CD14-positive monocyte (primary cell): ENCODE measurements at regions not wholly inside any gene's neighbourhood (a gene's known extent, or its start where the extent isn't known, plus 50 kb on each side); places are given as distances from the start of the nearest gene placed in this dataset.

Experiments
- DNase-seq, 3 donors: peaks; one replicate each; pipeline ENCODE4 v3.0.0-alpha.2; 2011 to 2022
- H2AFZ ChIP-seq: 2 replicates; pipeline ENCODE4 v1.6.0; 2012; ENCODE audit warnings: mild to moderate bottlenecking, low read depth, low read length, inconsistent platforms; ENCODE audit not compliant: insufficient read depth, poor library complexity, severe bottlenecking
- H3K27ac ChIP-seq, 2 donors: 1 replicate in 1 of 2; 2 replicates in 1 of 2; pipeline ENCODE4 v1.5.1; 2012 to 2013; ENCODE audit warnings: low read length in 2 of 2, control low read depth in 1 of 2, inconsistent platforms in 1 of 2, low read depth in 1 of 2, mild to moderate bottlenecking in 1 of 2
- H3K27me3 ChIP-seq, 2 donors: one replicate each; pipeline versions ENCODE4 v1.6.0 to v1.6.1; 2011 to 2013; ENCODE audit warnings: low read length in 2 of 2; ENCODE audit not compliant: control insufficient read depth in 2 of 2, insufficient read depth in 2 of 2
- H3K36me3 ChIP-seq, 2 donors: replicated peaks in 1 of 2; 1 replicate in 1 of 2; 2 replicates in 1 of 2; pipeline versions ENCODE4 v1.5.1 to v1.6.1; 2012 to 2013; ENCODE audit warnings: low read length in 2 of 2, control low read depth in 1 of 2, inconsistent platforms in 1 of 2, mild to moderate bottlenecking in 1 of 2; ENCODE audit not compliant: insufficient read depth in 2 of 2, control insufficient read depth in 1 of 2
- H3K4me1 ChIP-seq, 2 donors: 1 replicate in 1 of 2; 2 replicates in 1 of 2; pipeline versions ENCODE4 v1.5.1 to v1.6.1; 2012 to 2013; ENCODE audit warnings: low read length in 2 of 2, control low read depth in 1 of 2, inconsistent platforms in 1 of 2, mild to moderate bottlenecking in 1 of 2, moderate library complexity in 1 of 2; ENCODE audit not compliant: insufficient read depth in 2 of 2, control insufficient read depth in 1 of 2
- H3K4me2 ChIP-seq: replicated peaks from 2 replicates; pipeline ENCODE3; 2012; ENCODE audit warnings: low read length, moderate library complexity, mild to moderate bottlenecking; ENCODE audit not compliant: poor library complexity, severe bottlenecking; ENCODE audit errors: extremely low read depth
- H3K4me3 ChIP-seq, 3 experiments: fragments of 200-600 bp in 1 of 3; sonication (generic) in 1 of 3; replicated peaks in 1 of 3; 1 replicate in 2 of 3; 2 replicates in 1 of 3; pipeline ENCODE4 v1.5.1; 2011 to 2013; ENCODE audit warnings: low read length in 3 of 3, mild to moderate bottlenecking in 3 of 3, control low read depth in 2 of 3, low read depth in 2 of 3, inconsistent platforms in 1 of 3, moderate library complexity in 1 of 3
- H3K79me2 ChIP-seq: 2 replicates; pipeline ENCODE4 v1.6.0; 2012; ENCODE audit warnings: mild to moderate bottlenecking, control low read depth, inconsistent platforms, low read length, moderate library complexity; ENCODE audit not compliant: insufficient read depth
- H3K9ac ChIP-seq: 2 replicates; pipeline ENCODE4 v1.6.0; 2017; ENCODE audit warnings: low read length, mild to moderate bottlenecking; ENCODE audit not compliant: insufficient read depth, poor library complexity, severe bottlenecking
- H3K9me3 ChIP-seq, 2 donors: replicated peaks in 1 of 2; 1 replicate in 1 of 2; 2 replicates in 1 of 2; pipeline versions ENCODE4 v1.5.1 to v1.6.1; 2012 to 2013; ENCODE audit warnings: low read length in 2 of 2, control low read depth in 1 of 2; ENCODE audit not compliant: control insufficient read depth in 1 of 2, insufficient read depth in 1 of 2
- H4K20me1 ChIP-seq: 2 replicates; pipeline ENCODE4 v1.6.0; 2012; ENCODE audit warnings: mild to moderate bottlenecking, low read length, control low read depth, moderate library complexity; ENCODE audit not compliant: insufficient read depth
- H3K27ac Mint-ChIP-seq, 7 donors: one replicate each; pipeline ENCODE4 v1.8.0; 2020; ENCODE audit warnings: mild to moderate bottlenecking in 7 of 7, mixed read lengths in 7 of 7, moderate library complexity in 6 of 7, inconsistent platforms in 2 of 7
- H3K27me3 Mint-ChIP-seq, 3 donors: one replicate each; pipeline ENCODE4 v1.8.0; 2021 to 2022; ENCODE audit warnings: low read depth in 3 of 3, mild to moderate bottlenecking in 3 of 3, mixed read lengths in 3 of 3, moderate library complexity in 3 of 3, inconsistent platforms in 1 of 3
- H3K36me3 Mint-ChIP-seq, 2 donors: one replicate each; pipeline ENCODE4 v1.8.0; 2020; ENCODE audit warnings: mixed read lengths in 2 of 2, inconsistent platforms in 1 of 2, mild to moderate bottlenecking in 1 of 2
- H3K4me1 Mint-ChIP-seq: one replicate; pipeline ENCODE4 v1.8.0; 2020; ENCODE audit warnings: mild to moderate bottlenecking, mixed read lengths
- H3K4me3 Mint-ChIP-seq, 2 donors: one replicate each; pipeline ENCODE4 v1.8.0; 2020; ENCODE audit warnings: mild to moderate bottlenecking in 2 of 2, mixed read lengths in 2 of 2, moderate library complexity in 1 of 2
- H3K9me3 Mint-ChIP-seq, 7 donors: one replicate each; pipeline ENCODE4 v1.8.0; 2020 to 2022; ENCODE audit warnings: mixed read lengths in 7 of 7, mild to moderate bottlenecking in 6 of 7, moderate library complexity in 6 of 7, inconsistent platforms in 2 of 7
- WGBS: methylation state at CpG from one replicate; pipeline ENCODE4 v1.1.5; 2013; ENCODE audit warnings: missing lambda C conversion rate; ENCODE audit not compliant: insufficient coverage; 5-methylcytosine and 5-hydroxymethylcytosine counted together
- intact Hi-C, 2 donors: fragments of 100-400 bp; cut with micrococcal nuclease; formaldehyde crosslinking; loops; one replicate each; pipeline versions ENCODE4 v1.15.0 to v1.15.1; 2023
- TF ChIP-seq, protein P1 (sequence below): fragments of 200-600 bp; IDR thresholded peaks from one replicate; pipeline ENCODE4 v1.8.0; 2022; ENCODE audit warnings: antibody characterized with exemption, mild to moderate bottlenecking

- H3K27me3 ChIP-seq: no peaks in the 10 kb centered on the region
- Mint-ChIP-seq H3K4me3 (no peak overlapping the region), H3K27me3 (peaks cover 0 to 1% (median 1%) of the 10 kb centered on the region in 3 donors), H3K36me3 (no peaks in the 10 kb centered on the region), H3K27ac (no peak overlapping the region), H3K4me1 (no peaks in the 10 kb centered on the region), H3K9me3 (peaks cover 0 to 2% (median 0%) of the 10 kb centered on the region in 7 donors)
- TF ChIP-seq, protein P1, sequence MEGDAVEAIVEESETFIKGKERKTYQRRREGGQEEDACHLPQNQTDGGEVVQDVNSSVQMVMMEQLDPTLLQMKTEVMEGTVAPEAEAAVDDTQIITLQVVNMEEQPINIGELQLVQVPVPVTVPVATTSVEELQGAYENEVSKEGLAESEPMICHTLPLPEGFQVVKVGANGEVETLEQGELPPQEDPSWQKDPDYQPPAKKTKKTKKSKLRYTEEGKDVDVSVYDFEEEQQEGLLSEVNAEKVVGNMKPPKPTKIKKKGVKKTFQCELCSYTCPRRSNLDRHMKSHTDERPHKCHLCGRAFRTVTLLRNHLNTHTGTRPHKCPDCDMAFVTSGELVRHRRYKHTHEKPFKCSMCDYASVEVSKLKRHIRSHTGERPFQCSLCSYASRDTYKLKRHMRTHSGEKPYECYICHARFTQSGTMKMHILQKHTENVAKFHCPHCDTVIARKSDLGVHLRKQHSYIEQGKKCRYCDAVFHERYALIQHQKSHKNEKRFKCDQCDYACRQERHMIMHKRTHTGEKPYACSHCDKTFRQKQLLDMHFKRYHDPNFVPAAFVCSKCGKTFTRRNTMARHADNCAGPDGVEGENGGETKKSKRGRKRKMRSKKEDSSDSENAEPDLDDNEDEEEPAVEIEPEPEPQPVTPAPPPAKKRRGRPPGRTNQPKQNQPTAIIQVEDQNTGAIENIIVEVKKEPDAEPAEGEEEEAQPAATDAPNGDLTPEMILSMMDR: no peak
- H3K4me1 ChIP-seq: no peaks in the 10 kb centered on the region
- no peaks in the 10 kb centered on the region for H3K9me3 ChIP-seq
- no peak overlapping the region for H3K4me2 ChIP-seq
- H3K9ac ChIP-seq: no peak overlapping the region
- WGBS: no CpG with 5 or more reads among the region's 1 CpG
- H4K20me1 ChIP-seq: no peaks in the 10 kb centered on the region
- intact Hi-C loops: no loop called here
- H2AFZ ChIP-seq: no peak overlapping the region
- DNase-seq: no peak
- no peaks in the 10 kb centered on the region for H3K79me2 ChIP-seq
- H3K4me3 ChIP-seq: no peak overlapping the region
- no peak overlapping the region for H3K27ac ChIP-seq
- no peaks in the 10 kb centered on the region for H3K36me3 ChIP-seq
Measured at GRCh38 chr2:56647997-56648396, 464.2 kb downstream of the CCDC85A start.

GRCh38 chr2:56648802-56649201 is 465.0 kb downstream of the CCDC85A start:
- Mint-ChIP-seq H3K4me3 (no peak overlapping the region), H3K9me3 (peaks cover 0 to 2% (median 0%) of the 10 kb centered on the region in 7 donors), H3K27ac (no peak overlapping the region), H3K36me3 (no peaks in the 10 kb centered on the region), H3K4me1 (no peaks in the 10 kb centered on the region), H3K27me3 (peaks cover 0 to 1% (median 0%) of the 10 kb centered on the region in 3 donors)
- Histone ChIP-seq H3K9ac (no peak overlapping the region), H3K4me1 (no peaks in the 10 kb centered on the region), H4K20me1 (no peaks in the 10 kb centered on the region), H3K27ac (no peak overlapping the region), H3K79me2 (no peaks in the 10 kb centered on the region), H3K36me3 (no peaks in the 10 kb centered on the region), H3K27me3 (no peaks in the 10 kb centered on the region), H3K9me3 (no peaks in the 10 kb centered on the region), H3K4me3 (no peak overlapping the region), H3K4me2 (no peak overlapping the region), H2AFZ (no peak overlapping the region)
- intact Hi-C loops: no loop called here
- WGBS: no CpG with 5 or more reads among the region's 2 CpGs
- TF ChIP-seq, protein P1: no peak
- no peak for DNase-seq
